A549 (cell line): ENCODE measurements at regions not wholly inside any gene's neighbourhood (a gene's known extent, or its start where the extent isn't known, plus 50 kb on each side); places are given as distances from the start of the nearest gene placed in this dataset.
A peak's percentile ranks its signal among the peaks of the same experiment; 100 is the strongest.

Experiments
- ATAC-seq, 2 experiments: fragments of 200-7000 bp in 1 of 2; fragments of >200 bp in 1 of 2; cut with Nextera tagmentation in 1 of 2; cut with Tn5 transposase in 1 of 2; 3 replicates each; pipeline versions ENCODE4 v1.8.0 to v1.9.1; 2018 to 2020; ENCODE audit warnings: mild to moderate bottlenecking in 1 of 2, moderate library complexity in 1 of 2
- CTCF ChIA-PET: fragments of 300-600 bp; sonication (Branson Sonifier 250); formaldehyde crosslinking; extraction: SDS; loops from one replicate; lab custom pipeline; 2021; ENCODE audit warnings: antibody characterized with exemption, inconsistent platforms; lab: Yijun Ruan, JAX
- POLR2A ChIA-PET: fragments of 350-600 bp; formaldehyde crosslinking; extraction: SDS; loops from one replicate; lab custom pipeline; 2021; ENCODE audit warnings: antibody characterized with exemption, inconsistent platforms; lab: Yijun Ruan, JAX
- DNase-seq, 2 experiments: peaks; one replicate each; pipeline versions ENCODE4 v3.0.0 to v3.0.0-alpha.2; 2011 to 2016; ENCODE audit warnings: low read depth in 1 of 2, low spot score in 1 of 2
- FAIRE-seq: peaks from 2 replicates; lab custom pipeline; 2011; peaks lifted over from hg19 to GRCh38; lab: Jason Lieb, UNC
- H3K27ac ChIP-seq, 2 experiments: fragments of >200 bp; sonication (Bioruptor Twin); formaldehyde crosslinking; 3 replicates each; pipeline ENCODE4 v1.5.1; 2016 to 2017
- H3K4me1 ChIP-seq: fragments of >200 bp; sonication (Bioruptor Twin); formaldehyde crosslinking; 3 replicates; pipeline ENCODE4 v1.6.1; 2016
- H3K4me2 ChIP-seq: fragments of >200 bp; sonication (Bioruptor Twin); formaldehyde crosslinking; 3 replicates; pipeline ENCODE4 v1.6.1; 2016
- H3K4me3 ChIP-seq: fragments of >200 bp; sonication (Bioruptor Twin); formaldehyde crosslinking; 3 replicates; pipeline ENCODE4 v1.5.1; 2016
- H3K9me3 ChIP-seq: fragments of >200 bp; sonication (Bioruptor Twin); formaldehyde crosslinking; 3 replicates; pipeline ENCODE4 v1.6.1; 2016
- ATOH8 ChIP-seq: fragments of 250-450 bp; sonication (Bioruptor Pico); IDR thresholded peaks from 2 replicates; pipeline ENCODE4 v1.5.0; 2020; ENCODE audit warnings: low read depth, mild to moderate bottlenecking, moderate library complexity
- BCL3 ChIP-seq: fragments of >200 bp; sonication (Bioruptor Twin); formaldehyde crosslinking; IDR thresholded peaks from 3 replicates; pipeline ENCODE4 v1.6.1; 2016
- CHD2 ChIP-seq: fragments of 150-350 bp; IDR thresholded peaks from 2 replicates; pipeline ENCODE4 v1.6.1; 2014; ENCODE audit warnings: low read length; ENCODE audit not compliant: partially characterized antibody
- CHD4 ChIP-seq: fragments of 200-600 bp; sonication (generic); IDR thresholded peaks from 2 replicates; pipeline ENCODE4 v1.6.1; 2016; ENCODE audit warnings: antibody characterized with exemption, mild to moderate bottlenecking, borderline replicate concordance
- EHF ChIP-seq: fragments of 250-450 bp; sonication (Bioruptor Pico); IDR thresholded peaks from 2 replicates; pipeline ENCODE4 v1.5.0; 2020; ENCODE audit warnings: mild to moderate bottlenecking
- GATA3 ChIP-seq: IDR thresholded peaks from 2 replicates; pipeline ENCODE4 v1.6.1; 2012; ENCODE audit warnings: borderline replicate concordance
- HES2 ChIP-seq: fragments of >200 bp; sonication (Bioruptor Twin); formaldehyde crosslinking; IDR thresholded peaks from 2 replicates; pipeline ENCODE4 v1.6.1; 2016
- HEYL ChIP-seq: fragments of 250-450 bp; sonication (Bioruptor Pico); IDR thresholded peaks from 2 replicates; pipeline ENCODE4 v1.8.0; 2021; ENCODE audit warnings: mild to moderate bottlenecking, moderate library complexity
- HOXB13 ChIP-seq: fragments of 250-450 bp; sonication (Bioruptor Pico); IDR thresholded peaks from 2 replicates; pipeline ENCODE4 v1.5.0; 2020; ENCODE audit warnings: low read depth, mild to moderate bottlenecking, moderate library complexity
- HOXB5 ChIP-seq: fragments of 250-450 bp; sonication (Bioruptor Pico); IDR thresholded peaks from 2 replicates; pipeline ENCODE4 v1.5.0; 2020; ENCODE audit warnings: mild to moderate bottlenecking, moderate library complexity
- JUN ChIP-seq, 2 experiments: fragments of >200 bp; sonication (Bioruptor Twin); formaldehyde crosslinking; IDR thresholded peaks; 2 replicates in 1 of 2; 3 replicates in 1 of 2; pipeline ENCODE4 v1.6.1; 2016 to 2017
- KDM5A ChIP-seq: fragments of 200-600 bp; sonication (generic); IDR thresholded peaks from 2 replicates; pipeline ENCODE4 v1.6.1; 2016; ENCODE audit warnings: antibody characterized with exemption, mild to moderate bottlenecking
- MAX ChIP-seq: IDR thresholded peaks from 2 replicates; pipeline ENCODE4 v1.6.1; 2012
- MAZ ChIP-seq: fragments of 150-350 bp; IDR thresholded peaks from 2 replicates; pipeline ENCODE4 v1.6.1; 2014; ENCODE audit warnings: antibody characterized with exemption, low read depth, low read length, borderline replicate concordance
- MYC ChIP-seq: IDR thresholded peaks from 2 replicates; pipeline ENCODE4 v1.6.1; 2012; ENCODE audit warnings: mild to moderate bottlenecking, inconsistent platforms, low read length, improper control_type of control experiment, borderline replicate concordance
- NFE2L2 ChIP-seq: fragments of 150-350 bp; conservative IDR thresholded peaks from 2 replicates; pipeline ENCODE4 v1.6.1; 2014; ENCODE audit warnings: low read length
- NPAS2 ChIP-seq: fragments of 250-450 bp; sonication (Bioruptor Pico); IDR thresholded peaks from 2 replicates; pipeline ENCODE4 v1.8.0; 2022; ENCODE audit warnings: mild to moderate bottlenecking, moderate library complexity, borderline replicate concordance
- NR3C1 ChIP-seq: fragments of >200 bp; sonication (Bioruptor Twin); formaldehyde crosslinking; IDR thresholded peaks from 3 replicates; pipeline ENCODE4 v1.6.1; 2017
- POLR2A ChIP-seq: IDR thresholded peaks from 2 replicates; pipeline ENCODE4 v1.6.1; 2012; ENCODE audit warnings: mild to moderate bottlenecking, low read length
- RAD21 ChIP-seq, 2 experiments: fragments of >200 bp in 1 of 2; sonication (Bioruptor Twin) in 1 of 2; formaldehyde crosslinking in 1 of 2; IDR thresholded peaks in 1 of 2; conservative IDR thresholded peaks in 1 of 2; 2 replicates in 1 of 2; 3 replicates in 1 of 2; pipeline ENCODE4 v1.6.1; 2012 to 2018; ENCODE audit warnings: inconsistent platforms in 1 of 2
- RCOR1 ChIP-seq: fragments of 150-350 bp; IDR thresholded peaks from 2 replicates; pipeline ENCODE4 v1.6.1; 2014; ENCODE audit warnings: antibody characterized with exemption, low read length, low read depth
- RFX5 ChIP-seq: fragments of 450-650 bp; IDR thresholded peaks from 2 replicates; pipeline ENCODE4 v1.7.1; 2014; ENCODE audit warnings: antibody characterized with exemption, mild to moderate bottlenecking, moderate library complexity
- RNF2 ChIP-seq: fragments of 200-600 bp; sonication (generic); IDR thresholded peaks from 2 replicates; pipeline ENCODE4 v1.6.1; 2016; ENCODE audit warnings: low read depth, mild to moderate bottlenecking, antibody characterized with exemption, moderate library complexity, borderline replicate concordance
- SREBF2 ChIP-seq: fragments of 450-650 bp; IDR thresholded peaks from 2 replicates; pipeline ENCODE4 v1.6.1; 2014; ENCODE audit warnings: mild to moderate bottlenecking, moderate library complexity
- TFCP2L1 ChIP-seq: fragments of 250-450 bp; sonication (Bioruptor Pico); IDR thresholded peaks from 2 replicates; pipeline ENCODE4 v1.5.0; 2021; ENCODE audit warnings: mild to moderate bottlenecking
- USF2 ChIP-seq: fragments of 450-650 bp; IDR thresholded peaks from 2 replicates; pipeline ENCODE4 v1.6.1; 2014; ENCODE audit warnings: antibody characterized with exemption
- ZC3H11A ChIP-seq: fragments of 450-650 bp; IDR thresholded peaks from 2 replicates; pipeline ENCODE4 v1.6.1; 2014; ENCODE audit warnings: antibody characterized with exemption, mild to moderate bottlenecking
- ZFP36 ChIP-seq: fragments of 450-650 bp; IDR thresholded peaks from 2 replicates; pipeline ENCODE4 v1.6.1; 2014; ENCODE audit warnings: borderline replicate concordance; ENCODE audit not compliant: partially characterized antibody
- WGBS: methylation state at CpG from one replicate; pipeline ENCODE4 v1.1.6; 2017; ENCODE audit errors: missing lambda C conversion rate; 5-methylcytosine and 5-hydroxymethylcytosine counted together

- H3K9me3 ChIP-seq = no peaks in the 10 kb centered on the region
- FAIRE-seq = no peak
- peak; percentile 56 to 72; a peak in 4 of 6 replicates for ATAC-seq
- CTCF ChIA-PET = no interaction called here
- POLR2A ChIA-PET = no interaction called here
- H3K4me1 ChIP-seq = peaks cover 29% of the 10 kb centered on the region
- no peak overlapping the region for H3K4me3 ChIP-seq
- TF ChIP-seq ZFP36 (no peak), MYC (no peak), EHF (CRISPR knock-in tag) (no peak), HOXB5 (no peak), BCL3 (no peak), POLR2A (no peak), JUN (IDR thresholded peaks at IDR 0.05) (no peak), ZC3H11A (no peak), MAX (no peak), MAZ (no peak), SREBF2 (no peak), HOXB13 (no peak), GATA3 (no peak), ATOH8 (no peak), TFCP2L1 (CRISPR knock-in tag) (no peak)
- DNase-seq = no peak
- H3K27ac ChIP-seq = peak overlapping the region; percentile 84 to 90
- 30% methylated on average over 3 of the region's 3 CpGs for WGBS
- peak overlapping the region; percentile 69 for H3K4me2 ChIP-seq
Measured at GRCh38 chr6:88359530-88360202, 193.5 kb upstream of the CNR1 start.

- H3K4me3 ChIP-seq = no peak overlapping the region
Measured at GRCh38 chr6:88358846-88359245, 192.7 kb upstream of the CNR1 start.

GRCh38 chr6:88349511-88349910, 183.4 kb upstream of the CNR1 start:
- DNase-seq (no peak), ATAC-seq (no peak), FAIRE-seq (no peak)
- H3K4me1 ChIP-seq = peaks cover 7% of the 10 kb centered on the region; the same call in 2 of the 3 replicates
- WGBS = 0% methylated on average over 1 of the region's 1 CpG
- H3K4me3 ChIP-seq = no peak overlapping the region
- CTCF ChIA-PET = no interaction called here
- POLR2A ChIA-PET = no interaction called here
- H3K4me2 ChIP-seq = no peak overlapping the region
- no peaks in the 10 kb centered on the region for H3K9me3 ChIP-seq
- no peak overlapping the region for H3K27ac ChIP-seq
- no peak for TF ChIP-seq HOXB13
- no peak for TF ChIP-seq NR3C1
- TF ChIP-seq USF2 = no peak
- TF ChIP-seq RFX5 = no peak
- TF ChIP-seq CHD2 = no peak
- no peak for TF ChIP-seq SREBF2
- no peak for TF ChIP-seq KDM5A
- no peak for TF ChIP-seq CHD4
- TF ChIP-seq POLR2A = no peak
- TF ChIP-seq RAD21 (conservative IDR thresholded peaks at IDR 0.05 in 1 of 2, IDR thresholded peaks at IDR 0.05 in 1 of 2) = no peak
- no peak for TF ChIP-seq ATOH8
- TF ChIP-seq MAX = no peak
- TF ChIP-seq EHF (CRISPR knock-in tag) = no peak
- TF ChIP-seq MAZ = no peak
- TF ChIP-seq NPAS2 (CRISPR knock-in tag) = no peak
- no peak for TF ChIP-seq RCOR1

More at GRCh38 chr6:88358846-88359245, 192.7 kb upstream of the CNR1 start:
- no peak for FAIRE-seq
- DNase-seq = no peak
- POLR2A ChIA-PET = no interaction called here
- Histone ChIP-seq H3K27ac (peak overlapping the region; percentile 84 to 90), H3K9me3 (no peaks in the 10 kb centered on the region), H3K4me2 (no peak overlapping the region; the same call in 2 of the 3 replicates), H3K4me1 (peaks cover 29% of the 10 kb centered on the region)
- CTCF ChIA-PET = no interaction called here
- no peak for TF ChIP-seq MYC
- TF ChIP-seq ZC3H11A = no peak
- TF ChIP-seq HEYL (CRISPR knock-in tag) = no peak
- TF ChIP-seq NFE2L2 = no peak
- TF ChIP-seq CHD4 = no peak
- TF ChIP-seq HES2 = no peak
- TF ChIP-seq RNF2 = no peak
- no peak for TF ChIP-seq HOXB5
- no peak for TF ChIP-seq ZFP36
- TF ChIP-seq JUN (IDR thresholded peaks at IDR 0.05) = no peak
- ATAC-seq = no peak
